Testis (tissue), 2 donors: ENCODE measurements at regions not wholly inside any gene's neighbourhood (a gene's known extent, or its start where the extent isn't known, plus 50 kb on each side); places are given as distances from the start of the nearest gene placed in this dataset.

Experiments used
- CTCF ChIP-seq, 3 experiments: fragments of 450-650 bp in 2 of 3; fragments of 200-600 bp in 1 of 3; sonication (generic) in 1 of 3; IDR thresholded peaks; one replicate each; pipeline ENCODE4 v1.5.1; 2016 to 2019; ENCODE audit warnings: antibody characterized with exemption in 3 of 3, mild to moderate bottlenecking in 2 of 3, moderate library complexity in 1 of 3
- POLR2A ChIP-seq: fragments of 450-650 bp; IDR thresholded peaks from one replicate; pipeline ENCODE4 v1.6.1; 2017; ENCODE audit warnings: antibody characterized with exemption, mild to moderate bottlenecking, moderate library complexity

GRCh38 chr6:122078481-122078880 lies 321.0 kb upstream of the HSF2 start:
- TF ChIP-seq CTCF (IDR thresholded peaks at IDR 0.05), result no peak
- no peak for TF ChIP-seq POLR2A
